ENCODE measurements at regions not wholly inside any gene's neighbourhood (a gene's known extent, or its start where the extent isn't known, plus 50 kb on each side); places are given as distances from the start of the nearest gene placed in this dataset.
A peak's percentile ranks its signal among the peaks of the same experiment; 100 is the strongest.

DNA sequence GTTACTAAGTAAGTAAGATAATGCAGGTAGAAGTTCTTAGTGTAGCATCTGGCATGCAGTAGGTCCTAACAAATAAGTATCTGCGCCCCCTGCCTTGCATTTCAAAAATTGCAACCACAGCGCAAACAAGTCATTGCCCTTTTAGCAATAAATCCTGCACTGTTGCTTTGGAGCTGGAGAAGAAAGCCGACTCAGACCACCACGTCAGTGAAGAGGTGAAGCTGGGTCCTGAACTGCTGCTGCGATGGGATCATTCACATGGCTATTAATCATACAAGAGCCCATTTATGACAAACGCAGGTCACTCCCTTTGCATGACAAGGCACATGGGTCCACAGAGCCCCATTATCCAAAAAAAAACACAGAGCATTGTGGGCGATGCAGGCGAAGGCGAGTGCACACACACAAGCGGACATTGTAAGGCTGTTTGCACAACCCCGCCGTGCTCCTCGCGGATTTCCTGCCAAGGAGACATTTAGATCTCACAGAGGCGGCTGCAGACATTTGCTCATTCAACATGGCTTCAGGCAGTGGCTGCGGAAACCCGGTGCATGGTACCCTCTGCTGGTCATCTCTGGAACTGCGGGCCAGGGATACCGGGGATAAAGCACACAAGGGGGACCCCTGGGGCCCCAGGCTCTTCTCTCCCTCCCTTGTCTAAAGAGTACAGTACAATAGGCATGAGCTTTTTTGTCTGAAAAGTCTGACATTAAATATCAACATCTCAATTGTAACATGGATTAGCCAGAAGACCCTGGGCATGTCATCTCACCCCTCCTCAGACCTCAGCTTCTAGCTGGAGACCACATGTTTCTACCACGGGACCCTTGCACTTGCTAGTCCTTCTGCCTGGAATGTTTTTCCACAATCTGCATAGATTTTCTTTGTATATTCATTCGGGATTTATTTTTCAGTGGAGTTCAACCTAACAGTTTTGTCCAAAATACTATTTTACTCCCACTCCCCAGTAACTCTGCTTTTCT, 56.7 kb downstream of the CYRIA start:
- Histone ChIP-seq H4K5ac (ENCODE audit: insufficient read length, low read depth, low read length) (peak overlapping the region; percentile 75), H3K4ac (replicated peaks; ENCODE audit: insufficient read length, low read depth, low read length) (no peak overlapping the region), H3K56ac (replicated peaks; ENCODE audit: insufficient read length, low read depth, low read length) (peak overlapping the region; percentile 65), H2AFZ (ENCODE audit: low read length) (peak overlapping the region; percentile 99), H3K79me1 (ENCODE audit: low read depth, low read length) (no peaks in the 10 kb centered on the region), H2BK5ac (ENCODE audit: low read depth, low read length) (peak overlapping the region; percentile 84; the same call in 1 of the 2 replicates), H4K91ac (replicated peaks; ENCODE audit: insufficient read length, low read length) (peak overlapping the region; percentile 75), H3K4me3 (ENCODE audit: extremely low read depth in 1 of 4, insufficient read depth in 2 of 4, low read depth in 3 of 4, low read length in 4 of 4) (peak overlapping the region; percentile 38 to 78 (median 66); a peak in 7 of 8 replicates), H2BK120ac (replicated peaks; ENCODE audit: low read depth, low read length) (peak overlapping the region; percentile 52), H3K9me3 (ENCODE audit: insufficient read depth in 2 of 2, low read depth in 1 of 2, low read length in 1 of 2) (no peaks in the 10 kb centered on the region), H3K9ac (replicated peaks in 1 of 4; ENCODE audit: extremely low read depth in 1 of 4, low read depth in 3 of 4, low read length in 3 of 4) (peak overlapping the region in 3 of 4 experiments; percentile 26 to 28 (median 26); a peak in 5 of 7 replicates), H3K23ac (ENCODE audit: insufficient read length) (no peak overlapping the region), H2AK5ac (ENCODE audit: low read depth, low read length) (no peak overlapping the region), H4K8ac (ENCODE audit: extremely low read depth, insufficient read depth, low read length) (peak overlapping the region; percentile 83; the same call in 1 of the 2 replicates), H3K4me1 (replicated peaks in 1 of 4; ENCODE audit: control insufficient read depth in 3 of 4, insufficient read depth in 4 of 4, low read length in 3 of 4) (no peaks in the 10 kb centered on the region; a peak in 1 of 7 replicates), H2BK12ac (ENCODE audit: low read depth, low read length) (peak overlapping the region; percentile 40; the same call in 1 of the 2 replicates), H2BK20ac (ENCODE audit: low read length) (peak overlapping the region; percentile 3; the same call in 1 of the 2 replicates), H3K23me2 (ENCODE audit: low read depth, low read length) (peaks cover 3% of the 10 kb centered on the region), H3K79me2 (ENCODE audit: control insufficient read depth in 1 of 2, insufficient read depth in 2 of 2, low read length in 2 of 2) (no peaks in the 10 kb centered on the region), H3K27me3 (replicated peaks in 1 of 4; ENCODE audit: control insufficient read depth in 3 of 4, extremely low read depth in 1 of 4, insufficient read depth in 3 of 4, low read length in 3 of 4) (no peaks in the 10 kb centered on the region), H3K18ac (ENCODE audit: extremely low read depth, low read length) (peak overlapping the region; percentile 85), H4K20me1 (replicated peaks in 1 of 2; ENCODE audit: control insufficient read depth in 1 of 2, insufficient read depth in 2 of 2, low read length in 2 of 2) (no peaks in the 10 kb centered on the region), H2BK15ac (ENCODE audit: low read length) (no peak overlapping the region; the same call in 1 of the 2 replicates), H3K27ac (ENCODE audit: low read depth, low read length) (no peak overlapping the region), H3K14ac (ENCODE audit: insufficient read length) (no peak overlapping the region), H3K4me2 (ENCODE audit: insufficient read depth in 1 of 2, low read depth in 2 of 2, low read length in 2 of 2) (peak overlapping the region; percentile 42 to 92), H3K36me3 (ENCODE audit: control insufficient read depth in 2 of 4, insufficient read depth in 4 of 4, low read length in 3 of 4) (no peaks in the 10 kb centered on the region)
- CTCF ChIA-PET (ENCODE audit: partially characterized antibody), result interaction anchor here (0.6 to 1.9 kb wide), 75 partner anchors 8 to 1334 kb away, joined by 3 to 91 read pairs (median 4); no protein-coding TSS in a partner anchor
- peak; percentile 60 to 99 for DNase-seq (ENCODE audit: low read depth in 1 of 2, low spot score in 2 of 2)
- peak; percentile 65 for FAIRE-seq
- 10% methylated on average over 21 of the region's 21 CpGs; no CpG with 5 or more reads in 1 of the 2 experiments for WGBS, 2 experiments (ENCODE audit: extremely low coverage in 1 of 2, insufficient coverage in 1 of 2, insufficient read length in 1 of 2, insufficient replicate concordance in 2 of 2, low coverage in 1 of 2, low lambda C conversion rate in 2 of 2, missing lambda C conversion rate in 1 of 2)
- POLR2A ChIA-PET (ENCODE audit: partially characterized antibody), result interaction anchor here (0.7 kb wide), 1 partner anchor 23 kb away, joined by 3 read pairs; no protein-coding TSS in a partner anchor
- TF ChIP-seq, protein P1, sequence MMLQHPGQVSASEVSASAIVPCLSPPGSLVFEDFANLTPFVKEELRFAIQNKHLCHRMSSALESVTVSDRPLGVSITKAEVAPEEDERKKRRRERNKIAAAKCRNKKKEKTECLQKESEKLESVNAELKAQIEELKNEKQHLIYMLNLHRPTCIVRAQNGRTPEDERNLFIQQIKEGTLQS (IDR thresholded peaks at IDR 0.05; ENCODE audit: insufficient read depth, low read depth, low read length), result no peak
- peak; percentile 78 for TF ChIP-seq KDM4A (IDR thresholded peaks at IDR 0.05; ENCODE audit: low read depth, low read length, severe bottlenecking)
- TF ChIP-seq JUND (IDR thresholded peaks at IDR 0.05; ENCODE audit: low read length), result no peak
- TF ChIP-seq JUN (IDR thresholded peaks at IDR 0.05; ENCODE audit: low read depth, low read length), result no peak
- TF ChIP-seq RBBP5 (IDR thresholded peaks at IDR 0.05; ENCODE audit: borderline replicate concordance, low read depth, low read length), result 0 out of 2 replicates have a peak, but pooled peaks have one; percentile 46
- no peak; a peak in 1 of 3 replicates for TF ChIP-seq POLR2A (IDR thresholded peaks at IDR 0.05; ENCODE audit: control extremely low read depth in 1 of 2, low read depth in 2 of 2, low read length in 2 of 2)
- TF ChIP-seq GABPA (IDR thresholded peaks at IDR 0.05; ENCODE audit: borderline replicate concordance, insufficient read depth, low read length), result no peak
- no peak for TF ChIP-seq RFX5 (IDR thresholded peaks at IDR 0.05; ENCODE audit: borderline replicate concordance, low read depth, low read length)
- no peak for TF ChIP-seq FOSL1 (IDR thresholded peaks at IDR 0.05; ENCODE audit: insufficient read depth, low read depth, low read length)
- peak; percentile 96 for TF ChIP-seq YY1 (IDR thresholded peaks at IDR 0.05; ENCODE audit: low read depth, low read length)

Data from H1 (cell line).